Adrenal gland (tissue), 9 donors: ENCODE measurements at regions not wholly inside any gene's neighbourhood (a gene's known extent, or its start where the extent isn't known, plus 50 kb on each side); places are given as distances from the start of the nearest gene placed in this dataset.
"Not testable (repeated sequence)": the region's sequence is repeated elsewhere in the genome, so short reads cannot be mapped to it uniquely, and the experiment has no call there.

Experiments
- DNase-seq, 7 donors: peaks; one replicate each; pipeline ENCODE4 v3.0.0-alpha.2; 2019 to 2020
- H3K27ac ChIP-seq, 5 donors: fragments of 200-600 bp; sonication (generic) in 4 of 5; 1 replicate in 3 of 5; 2 replicates in 2 of 5; pipeline versions ENCODE4 v1.5.1 to v1.8.0; 2016 to 2020; ENCODE audit warnings: mild to moderate bottlenecking in 1 of 5
- H3K27me3 ChIP-seq: fragments of 200-600 bp; 2 replicates; pipeline ENCODE4 v1.8.0; 2021
- H3K36me3 ChIP-seq, 2 donors: fragments of 200-600 bp; replicated peaks in 1 of 2; 1 replicate in 1 of 2; 2 replicates in 1 of 2; pipeline versions ENCODE4 v1.5.1 to v1.8.0; 2018 to 2022
- H3K4me1 ChIP-seq, 2 donors: fragments of 200-600 bp; replicated peaks in 1 of 2; 1 replicate in 1 of 2; 2 replicates in 1 of 2; pipeline versions ENCODE4 v1.5.1 to v1.8.0; 2018 to 2021
- H3K4me3 ChIP-seq, 4 donors: fragments of 200-600 bp; sonication (generic) in 3 of 4; one replicate each; pipeline ENCODE4 v1.5.1; 2016 to 2018
- H3K9me3 ChIP-seq, 3 donors: fragments of 200-600 bp; sonication (generic) in 1 of 3; replicated peaks in 1 of 3; 1 replicate in 2 of 3; 2 replicates in 1 of 3; pipeline versions ENCODE4 v1.5.1 to v1.8.0; 2016 to 2021
- CTCF ChIP-seq, 6 experiments: fragments of 450-650 bp in 4 of 6; fragments of 200-600 bp in 2 of 6; sonication (generic) in 1 of 6; IDR thresholded peaks; 1 replicate in 5 of 6; 2 replicates in 1 of 6; pipeline versions ENCODE4 v1.5.1 to v1.8.0; 2016 to 2021; ENCODE audit warnings: antibody characterized with exemption in 6 of 6, mild to moderate bottlenecking in 2 of 6, moderate library complexity in 1 of 6
- POLR2A ChIP-seq, 2 donors: fragments of 450-650 bp; IDR thresholded peaks; one replicate each; pipeline ENCODE4 v1.6.1; 2017; ENCODE audit warnings: antibody characterized with exemption in 2 of 2, mild to moderate bottlenecking in 2 of 2, moderate library complexity in 1 of 2
- WGBS, 4 donors: extraction: QIAGEN DNeasy Blood & Tissue Kit in 2 of 4; methylation state at CpG; one replicate each; pipeline versions ENCODE4 v1.1.5 to v1.1.7; 2013 to 2017; 5-methylcytosine and 5-hydroxymethylcytosine counted together
- intact Hi-C, 2 donors: fragments of 100-400 bp; cut with DNase I; formaldehyde crosslinking; loops; one replicate each; pipeline versions ENCODE4 v1.14.1 to v1.15.0; 2022 to 2023
- donor health status: healthy with polysubstance abuse.
- donor health status: Bipolar disorder and iron deficiency.
- donor health status: DM: yes; HTN: yes; CAD: no.
- donor health status: DM: no; HTN: no; CAD: no.
- donor health status: DM: no; HTN: no; CAD: no.

DNA sequence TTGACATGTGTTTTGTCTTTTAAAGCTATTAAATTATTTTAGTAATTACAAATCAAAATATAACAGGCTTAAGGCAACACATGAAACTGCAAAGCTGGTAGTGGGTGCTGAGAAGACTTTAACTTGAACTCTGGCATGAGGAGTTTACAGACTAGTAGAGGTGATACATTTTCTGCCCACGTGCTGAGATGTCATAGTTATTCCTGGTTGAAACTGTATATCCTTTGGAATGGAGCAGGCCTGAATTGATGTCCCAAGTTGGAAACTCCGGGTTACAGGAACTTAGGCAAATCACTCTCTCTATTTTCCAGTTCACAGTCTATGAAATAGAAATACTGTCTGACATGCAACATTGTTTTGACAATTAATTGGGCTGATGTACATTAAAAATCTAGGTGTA is 177.1 kb upstream of the NOL4 start:
- no peaks in the 10 kb centered on the region for H3K9me3 ChIP-seq
- TF ChIP-seq CTCF (IDR thresholded peaks at IDR 0.05): no peak
- TF ChIP-seq POLR2A (IDR thresholded peaks at IDR 0.05): no peak
- H3K36me3 ChIP-seq: no peaks in the 10 kb centered on the region
- no peak for DNase-seq
- no peaks in the 10 kb centered on the region for H3K4me1 ChIP-seq
- no peak overlapping the region for H3K4me3 ChIP-seq
- no peak overlapping the region for H3K27ac ChIP-seq
- no peaks in the 10 kb centered on the region for H3K27me3 ChIP-seq
- intact Hi-C loops: no loop called here
- 51 to 56% (median 54%) methylated on average over 2 of the region's 2 CpGs for WGBS, 4 donors

- H3K4me3 ChIP-seq, H3K27me3 ChIP-seq, H3K4me1 ChIP-seq, DNase-seq, H3K36me3 ChIP-seq, H3K27ac ChIP-seq, H3K9me3 ChIP-seq, intact Hi-C loops: not testable (repeated sequence)
- WGBS, 4 donors: 77 to 87% (median 84%) methylated on average over 12 of the region's 12 CpGs
These were observed 182.8 kb upstream of the NOL4 start for GRCh38 chr18:34407471-34407870.

DNA sequence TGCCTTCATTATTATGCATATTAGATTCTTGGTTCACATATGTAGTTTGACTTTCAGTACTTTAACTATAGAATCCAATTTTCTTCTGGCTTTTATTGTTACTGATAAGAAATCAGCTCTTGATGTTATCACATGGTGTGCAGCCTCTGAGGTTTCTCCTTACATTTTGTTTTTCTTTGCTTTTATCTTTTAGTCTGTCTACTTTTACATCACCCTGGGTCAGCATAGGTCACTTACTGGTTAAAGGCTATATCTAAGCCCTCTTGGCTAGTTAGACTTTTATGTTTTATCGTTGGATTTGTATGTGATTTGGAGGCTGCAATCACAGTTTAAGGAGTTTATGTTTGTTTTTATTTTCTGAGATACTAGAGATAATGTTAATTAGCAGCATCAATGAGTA is 187.2 kb upstream of the NOL4 start:
- DNase-seq: no peak
- intact Hi-C loops: no loop called here
- WGBS, 4 donors: 33 to 43% (median 41%) methylated on average over 1 of the region's 1 CpG
- no peaks in the 10 kb centered on the region for H3K4me1 ChIP-seq
- H3K4me3 ChIP-seq: no peak overlapping the region
- H3K9me3 ChIP-seq: no peaks in the 10 kb centered on the region
- TF ChIP-seq POLR2A (IDR thresholded peaks at IDR 0.05) (no peak), CTCF (IDR thresholded peaks at IDR 0.05) (no peak)
- no peaks in the 10 kb centered on the region for H3K27me3 ChIP-seq
- no peak overlapping the region for H3K27ac ChIP-seq
- H3K36me3 ChIP-seq: no peaks in the 10 kb centered on the region

GRCh38 chr18:34431042-34431441 is 206.3 kb upstream of the NOL4 start:
- H3K4me1 ChIP-seq: no peaks in the 10 kb centered on the region
- H3K4me3 ChIP-seq: no peak overlapping the region
- TF ChIP-seq CTCF (IDR thresholded peaks at IDR 0.05) (no peak), POLR2A (IDR thresholded peaks at IDR 0.05) (no peak)
- DNase-seq: no peak
- intact Hi-C loops: no loop called here
- no peaks in the 10 kb centered on the region for H3K9me3 ChIP-seq
- no peaks in the 10 kb centered on the region for H3K27me3 ChIP-seq
- 67 to 74% (median 72%) methylated on average over 4 of the region's 4 CpGs for WGBS, 4 donors
- no peaks in the 10 kb centered on the region for H3K36me3 ChIP-seq
- no peak overlapping the region for H3K27ac ChIP-seq

GRCh38 chr18:34444622-34445021 is 219.9 kb upstream of the NOL4 start:
- Histone ChIP-seq H3K4me3 (no peak overlapping the region), H3K4me1 (no peaks in the 10 kb centered on the region), H3K27me3 (no peaks in the 10 kb centered on the region), H3K9me3 (no peaks in the 10 kb centered on the region), H3K27ac (no peak overlapping the region), H3K36me3 (no peaks in the 10 kb centered on the region)
- intact Hi-C loops: no loop called here
- no peak for DNase-seq
- WGBS, 4 donors: 58 to 67% (median 61%) methylated on average over 2 of the region's 2 CpGs
- TF ChIP-seq POLR2A (IDR thresholded peaks at IDR 0.05) (no peak), CTCF (IDR thresholded peaks at IDR 0.05) (no peak)
